Glutamatergic neuron (in vitro differentiated cells): ENCODE measurements at regions not wholly inside any gene's neighbourhood (a gene's known extent, or its start where the extent isn't known, plus 50 kb on each side); places are given as distances from the start of the nearest gene placed in this dataset.

Experiments
- DNase-seq: peaks from one replicate; pipeline ENCODE4 v3.0.0; 2022
- H3K27ac Mint-ChIP-seq: one replicate; pipeline ENCODE4 v1.8.0; 2020; ENCODE audit warnings: mild to moderate bottlenecking, mixed read lengths, inconsistent platforms; ENCODE audit not compliant: unreplicated experiment
- H3K27me3 Mint-ChIP-seq: one replicate; pipeline ENCODE4 v1.8.0; 2020; ENCODE audit warnings: mild to moderate bottlenecking, moderate library complexity, mixed read lengths, inconsistent platforms; ENCODE audit not compliant: unreplicated experiment
- H3K36me3 Mint-ChIP-seq: one replicate; pipeline ENCODE4 v1.8.0; 2020; ENCODE audit warnings: mild to moderate bottlenecking, mixed read lengths, inconsistent platforms; ENCODE audit not compliant: unreplicated experiment
- H3K4me1 Mint-ChIP-seq: one replicate; pipeline ENCODE4 v1.8.0; 2020; ENCODE audit warnings: mild to moderate bottlenecking, low read depth, mixed read lengths, inconsistent platforms; ENCODE audit not compliant: unreplicated experiment
- H3K4me3 Mint-ChIP-seq: one replicate; pipeline ENCODE4 v1.8.0; 2020; ENCODE audit warnings: mild to moderate bottlenecking, mixed read lengths, inconsistent platforms; ENCODE audit not compliant: unreplicated experiment
- H3K9me3 Mint-ChIP-seq: one replicate; pipeline ENCODE4 v1.8.0; 2020; ENCODE audit warnings: mild to moderate bottlenecking, moderate library complexity, mixed read lengths, inconsistent platforms; ENCODE audit not compliant: unreplicated experiment
- CTCF ChIP-seq: fragments of 200-600 bp; sonication (generic); IDR thresholded peaks from one replicate; pipeline ENCODE4 v1.5.0; 2021; ENCODE audit not compliant: partially characterized antibody, unreplicated experiment

- Mint-ChIP-seq H3K27ac (no peak overlapping the region), H3K9me3 (no peaks in the 10 kb centered on the region), H3K27me3 (peaks cover 2% of the 10 kb centered on the region), H3K4me1 (no peaks in the 10 kb centered on the region), H3K36me3 (no peaks in the 10 kb centered on the region), H3K4me3 (no peak overlapping the region)
- DNase-seq = no peak
- no peak for TF ChIP-seq CTCF
Measured at GRCh38 chr3:25372167-25372566, 55.9 kb upstream of the RARB start.

GRCh38 chr3:25376340-25376739 is 51.7 kb upstream of the RARB start:
- no peaks in the 10 kb centered on the region for H3K9me3 Mint-ChIP-seq
- H3K27me3 Mint-ChIP-seq = no peaks in the 10 kb centered on the region
- no peak for TF ChIP-seq CTCF
- H3K36me3 Mint-ChIP-seq = no peaks in the 10 kb centered on the region
- no peak overlapping the region for H3K4me3 Mint-ChIP-seq
- H3K27ac Mint-ChIP-seq = no peak overlapping the region
- DNase-seq = no peak
- no peaks in the 10 kb centered on the region for H3K4me1 Mint-ChIP-seq

GRCh38 chr3:25377042-25377441 is 51.0 kb upstream of the RARB start:
- Mint-ChIP-seq H3K9me3 (no peaks in the 10 kb centered on the region), H3K27me3 (no peaks in the 10 kb centered on the region), H3K4me1 (no peaks in the 10 kb centered on the region), H3K36me3 (no peaks in the 10 kb centered on the region), H3K27ac (no peak overlapping the region), H3K4me3 (no peak overlapping the region)
- no peak for DNase-seq
- no peak for TF ChIP-seq CTCF
